Skeletal muscle tissue (tissue), 3 donors: ENCODE measurements at regions not wholly inside any gene's neighbourhood (a gene's known extent, or its start where the extent isn't known, plus 50 kb on each side); places are given as distances from the start of the nearest gene placed in this dataset.

Experiments
- H3K27ac ChIP-seq: one replicate; pipeline ENCODE4 v1.7.0; 2013; ENCODE audit warnings: mild to moderate bottlenecking, low read depth, low read length, inconsistent platforms
- H3K27me3 ChIP-seq, 3 donors: one replicate each; pipeline ENCODE4 v1.7.0; 2013; ENCODE audit warnings: low read length in 3 of 3; ENCODE audit not compliant: control insufficient read depth in 3 of 3, insufficient read depth in 3 of 3
- H3K36me3 ChIP-seq, 3 donors: one replicate each; pipeline ENCODE4 v1.7.0; 2013; ENCODE audit warnings: low read length in 3 of 3; ENCODE audit not compliant: control insufficient read depth in 3 of 3, insufficient read depth in 3 of 3
- H3K4me1 ChIP-seq, 3 donors: one replicate each; pipeline ENCODE4 v1.7.0; 2013; ENCODE audit warnings: low read length in 3 of 3, mild to moderate bottlenecking in 3 of 3; ENCODE audit not compliant: control insufficient read depth in 3 of 3, insufficient read depth in 3 of 3
- H3K4me3 ChIP-seq, 3 donors: one replicate each; pipeline ENCODE4 v1.7.0; 2013; ENCODE audit warnings: low read length in 3 of 3
- H3K9ac ChIP-seq, 3 donors: one replicate each; pipeline ENCODE4 v1.7.0; 2013; ENCODE audit warnings: low read length in 3 of 3, mild to moderate bottlenecking in 3 of 3, moderate library complexity in 2 of 3, low read depth in 1 of 3
- H3K9me3 ChIP-seq, 3 donors: one replicate each; pipeline ENCODE4 v1.7.0; 2013; ENCODE audit warnings: low read length in 3 of 3; ENCODE audit not compliant: control insufficient read depth in 3 of 3
- donor health status: Osteomylitis.

GRCh38 chr6:166877906-166878305, 78.4 kb downstream of the RNASET2 start:
- Histone ChIP-seq H3K9me3 (no peaks in the 10 kb centered on the region), H3K4me1 (no peaks in the 10 kb centered on the region), H3K27me3 (peaks cover 4 to 14% (median 6%) of the 10 kb centered on the region in 3 donors), H3K36me3 (no peaks in the 10 kb centered on the region), H3K27ac (no peak overlapping the region), H3K9ac (no peak overlapping the region), H3K4me3 (no peak overlapping the region)

GRCh38 chr6:166877349-166877748, 79.0 kb downstream of the RNASET2 start:
- H3K4me1 ChIP-seq = no peaks in the 10 kb centered on the region

GRCh38 chr6:166872531-166873009, 83.8 kb downstream of the RNASET2 start:
- Histone ChIP-seq H3K4me1 (no peaks in the 10 kb centered on the region), H3K36me3 (no peaks in the 10 kb centered on the region), H3K9me3 (no peaks in the 10 kb centered on the region), H3K9ac (no peak overlapping the region), H3K27me3 (peaks cover 4 to 21% (median 6%) of the 10 kb centered on the region in 3 donors), H3K27ac (no peak overlapping the region), H3K4me3 (no peak overlapping the region)

More at GRCh38 chr6:166877349-166877748, 79.0 kb downstream of the RNASET2 start:
- Histone ChIP-seq H3K9ac (no peak overlapping the region), H3K36me3 (no peaks in the 10 kb centered on the region), H3K27me3 (peaks cover 4 to 18% (median 6%) of the 10 kb centered on the region in 3 donors), H3K4me3 (no peak overlapping the region), H3K27ac (no peak overlapping the region), H3K9me3 (no peaks in the 10 kb centered on the region)

GRCh38 chr6:166870602-166871208, 85.6 kb downstream of the RNASET2 start:
- H3K4me3 ChIP-seq = no peak overlapping the region
- H3K4me1 ChIP-seq = no peaks in the 10 kb centered on the region
- no peak overlapping the region for H3K27ac ChIP-seq
- no peaks in the 10 kb centered on the region for H3K36me3 ChIP-seq
- H3K27me3 ChIP-seq = peaks cover 6 to 21% (median 8%) of the 10 kb centered on the region in 3 donors
- H3K9ac ChIP-seq = no peak overlapping the region
- no peaks in the 10 kb centered on the region for H3K9me3 ChIP-seq

GRCh38 chr6:166866839-166867637, 89.3 kb downstream of the RNASET2 start:
- H3K9ac ChIP-seq = no peak overlapping the region
- no peak overlapping the region for H3K27ac ChIP-seq
- no peaks in the 10 kb centered on the region for H3K9me3 ChIP-seq
- peaks cover 0 to 3% (median 0%) of the 10 kb centered on the region in 3 donors for H3K4me1 ChIP-seq
- no peaks in the 10 kb centered on the region for H3K36me3 ChIP-seq
- peaks cover 12 to 21% (median 20%) of the 10 kb centered on the region in 3 donors for H3K27me3 ChIP-seq
- H3K4me3 ChIP-seq = no peak overlapping the region

GRCh38 chr6:166864333-166864732, 92.0 kb downstream of the RNASET2 start:
- H3K27ac ChIP-seq = no peak overlapping the region
- H3K9ac ChIP-seq = no peak overlapping the region
- peaks cover 0 to 5% (median 0%) of the 10 kb centered on the region in 3 donors for H3K4me1 ChIP-seq
- H3K27me3 ChIP-seq = peaks cover 30 to 38% (median 31%) of the 10 kb centered on the region in 3 donors
- no peaks in the 10 kb centered on the region for H3K9me3 ChIP-seq
- H3K4me3 ChIP-seq = no peak overlapping the region
- H3K36me3 ChIP-seq = no peaks in the 10 kb centered on the region

- peak overlapping the region in 2 of 3 donors; percentile 56 to 64 for H3K4me3 ChIP-seq
- H3K36me3 ChIP-seq = no peaks in the 10 kb centered on the region
- no peak overlapping the region for H3K9ac ChIP-seq
- H3K27me3 ChIP-seq = peaks cover 33 to 49% (median 37%) of the 10 kb centered on the region in 3 donors
- peaks cover 0 to 5% (median 0%) of the 10 kb centered on the region in 3 donors for H3K4me1 ChIP-seq
- no peak overlapping the region for H3K27ac ChIP-seq
- H3K9me3 ChIP-seq = peaks cover 0 to 3% (median 0%) of the 10 kb centered on the region in 3 donors
Observed at GRCh38 chr6:166862978-166863530, 93.3 kb downstream of the RNASET2 start.

- no peak overlapping the region for H3K9ac ChIP-seq
- no peaks in the 10 kb centered on the region for H3K36me3 ChIP-seq
- H3K27ac ChIP-seq = no peak overlapping the region
- peaks cover 38 to 49% (median 42%) of the 10 kb centered on the region in 3 donors for H3K27me3 ChIP-seq
- H3K4me1 ChIP-seq = peaks cover 0 to 5% (median 0%) of the 10 kb centered on the region in 3 donors
- peaks cover 0 to 3% (median 0%) of the 10 kb centered on the region in 3 donors for H3K9me3 ChIP-seq
- H3K4me3 ChIP-seq = peak overlapping the region; percentile 42 to 64 (median 56)
Observed at GRCh38 chr6:166862287-166862977, 93.9 kb downstream of the RNASET2 start.

- Histone ChIP-seq H3K27ac (no peak overlapping the region), H3K27me3 (peaks cover 37 to 49% (median 42%) of the 10 kb centered on the region in 3 donors)
Observed at GRCh38 chr6:166861961-166862286, 94.4 kb downstream of the RNASET2 start.

More at GRCh38 chr6:166861961-166862286, 94.4 kb downstream of the RNASET2 start:
- Histone ChIP-seq H3K9me3 (peaks cover 0 to 3% (median 0%) of the 10 kb centered on the region in 3 donors), H3K4me3 (peak overlapping the region; percentile 42 to 64 (median 56)), H3K9ac (no peak overlapping the region), H3K36me3 (no peaks in the 10 kb centered on the region), H3K4me1 (peaks cover 0 to 5% (median 0%) of the 10 kb centered on the region in 3 donors)
